ENCODE measurements at regions not wholly inside any gene's neighbourhood (a gene's known extent, or its start where the extent isn't known, plus 50 kb on each side); places are given as distances from the start of the nearest gene placed in this dataset.

- Histone ChIP-seq H3K9ac (ENCODE audit: low read depth in 1 of 3, low read length in 3 of 3) (no peak overlapping the region), H3K27me3 (ENCODE audit: control insufficient read depth in 3 of 3, insufficient read depth in 3 of 3, low read length in 3 of 3) (no peaks in the 10 kb centered on the region), H3K4me3 (ENCODE audit: low read length in 3 of 3) (no peak overlapping the region), H3K9me3 (ENCODE audit: control insufficient read depth in 3 of 3, low read length in 3 of 3) (no peaks in the 10 kb centered on the region), H3K4me1 (ENCODE audit: control insufficient read depth in 3 of 3, insufficient read depth in 3 of 3, low read length in 3 of 3) (no peaks in the 10 kb centered on the region), H3K27ac (ENCODE audit: low read depth, low read length) (no peak overlapping the region), H3K36me3 (ENCODE audit: control insufficient read depth in 3 of 3, insufficient read depth in 3 of 3, low read length in 3 of 3) (no peaks in the 10 kb centered on the region)
These were observed 816.4 kb upstream of the AGA start for GRCh38 chr4:178258603-178259002.

GRCh38 chr4:178259566-178259965 is 817.3 kb upstream of the AGA start:
- H3K4me3 ChIP-seq (ENCODE audit: low read length in 3 of 3), result no peak overlapping the region
- H3K4me1 ChIP-seq (ENCODE audit: control insufficient read depth in 3 of 3, insufficient read depth in 3 of 3, low read length in 3 of 3), result no peaks in the 10 kb centered on the region
- no peak overlapping the region for H3K27ac ChIP-seq (ENCODE audit: low read depth, low read length)
- no peak overlapping the region for H3K9ac ChIP-seq (ENCODE audit: low read depth in 1 of 3, low read length in 3 of 3)
- no peaks in the 10 kb centered on the region for H3K36me3 ChIP-seq (ENCODE audit: control insufficient read depth in 3 of 3, insufficient read depth in 3 of 3, low read length in 3 of 3)
- no peaks in the 10 kb centered on the region for H3K27me3 ChIP-seq (ENCODE audit: control insufficient read depth in 3 of 3, insufficient read depth in 3 of 3, low read length in 3 of 3)
- H3K9me3 ChIP-seq (ENCODE audit: control insufficient read depth in 3 of 3, low read length in 3 of 3), result no peaks in the 10 kb centered on the region

DNA sequence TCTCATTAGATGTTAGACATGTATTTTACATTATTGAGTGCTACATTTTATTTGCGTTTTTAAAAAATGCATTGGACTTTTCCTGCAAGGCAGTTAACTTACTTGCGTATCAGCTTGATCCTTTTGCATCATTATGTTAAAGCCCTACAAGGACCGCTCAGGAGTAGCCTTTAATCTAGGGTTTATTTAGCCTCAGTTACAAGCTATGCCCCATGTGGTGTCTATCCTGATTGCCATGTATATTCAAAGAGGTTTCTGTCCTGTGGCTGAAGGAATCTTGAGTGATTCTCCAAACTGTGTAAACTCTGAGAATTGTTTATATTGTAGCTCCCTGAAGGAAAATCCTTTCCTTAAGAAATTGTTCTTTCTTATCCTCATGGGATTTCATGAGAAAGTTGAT is 821.8 kb upstream of the AGA start:
- Histone ChIP-seq H3K27ac (ENCODE audit: low read depth, low read length) (no peak overlapping the region), H3K36me3 (ENCODE audit: control insufficient read depth in 3 of 3, insufficient read depth in 3 of 3, low read length in 3 of 3) (no peaks in the 10 kb centered on the region), H3K9me3 (ENCODE audit: control insufficient read depth in 3 of 3, low read length in 3 of 3) (no peaks in the 10 kb centered on the region), H3K4me1 (ENCODE audit: control insufficient read depth in 3 of 3, insufficient read depth in 3 of 3, low read length in 3 of 3) (no peaks in the 10 kb centered on the region), H3K4me3 (ENCODE audit: low read length in 3 of 3) (no peak overlapping the region), H3K9ac (ENCODE audit: low read depth in 1 of 3, low read length in 3 of 3) (no peak overlapping the region), H3K27me3 (ENCODE audit: control insufficient read depth in 3 of 3, insufficient read depth in 3 of 3, low read length in 3 of 3) (no peaks in the 10 kb centered on the region)

DNA sequence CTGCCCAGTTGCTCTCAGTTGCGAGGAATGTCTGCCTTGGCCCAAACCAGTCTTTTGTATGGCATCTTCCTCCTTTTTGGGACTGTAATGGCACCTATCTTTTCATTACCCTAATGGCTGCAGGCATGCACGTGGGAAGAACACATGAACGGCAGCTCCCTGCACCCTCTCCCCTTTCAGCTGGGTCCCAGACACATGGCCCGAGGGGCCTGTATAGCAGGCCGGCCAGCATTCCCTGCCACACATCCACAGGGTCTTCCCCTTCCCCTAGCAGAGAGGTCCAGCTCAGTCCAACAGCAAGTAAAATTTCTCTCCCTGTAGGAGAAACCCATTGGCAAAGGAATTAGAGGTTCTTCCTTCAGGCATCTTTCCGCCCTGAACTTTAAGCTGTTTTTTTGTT is 829.1 kb upstream of the AGA start:
- Histone ChIP-seq H3K9ac (ENCODE audit: low read depth in 1 of 3, low read length in 3 of 3) (no peak overlapping the region), H3K27me3 (ENCODE audit: control insufficient read depth in 3 of 3, insufficient read depth in 3 of 3, low read length in 3 of 3) (no peaks in the 10 kb centered on the region), H3K4me3 (ENCODE audit: low read length in 3 of 3) (no peak overlapping the region), H3K9me3 (ENCODE audit: control insufficient read depth in 3 of 3, low read length in 3 of 3) (no peaks in the 10 kb centered on the region), H3K27ac (ENCODE audit: low read depth, low read length) (no peak overlapping the region), H3K4me1 (ENCODE audit: control insufficient read depth in 3 of 3, insufficient read depth in 3 of 3, low read length in 3 of 3) (no peaks in the 10 kb centered on the region), H3K36me3 (ENCODE audit: control insufficient read depth in 3 of 3, insufficient read depth in 3 of 3, low read length in 3 of 3) (no peaks in the 10 kb centered on the region)

DNA sequence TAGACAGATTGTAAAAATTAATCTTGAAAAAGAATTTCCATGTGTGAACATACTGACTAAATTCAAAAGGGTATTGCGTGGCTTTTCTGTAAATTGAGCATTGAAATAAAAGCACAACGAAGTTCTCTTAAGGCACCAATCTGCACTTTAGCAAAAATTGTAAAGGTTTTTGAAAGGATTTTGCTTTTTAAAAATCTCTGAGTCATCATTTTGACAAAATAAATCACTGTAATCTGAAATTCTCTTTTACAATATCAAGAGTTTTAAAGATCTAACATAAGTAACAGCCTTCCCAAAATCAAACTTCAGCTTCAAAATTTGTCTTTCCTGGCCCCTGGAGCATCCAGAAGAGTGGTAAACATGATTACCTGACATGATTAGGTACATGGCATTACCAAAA is 830.9 kb upstream of the AGA start:
- no peak overlapping the region for H3K4me3 ChIP-seq (ENCODE audit: low read length in 3 of 3)
- no peaks in the 10 kb centered on the region for H3K9me3 ChIP-seq (ENCODE audit: control insufficient read depth in 3 of 3, low read length in 3 of 3)
- H3K27me3 ChIP-seq (ENCODE audit: control insufficient read depth in 3 of 3, insufficient read depth in 3 of 3, low read length in 3 of 3), result no peaks in the 10 kb centered on the region
- H3K4me1 ChIP-seq (ENCODE audit: control insufficient read depth in 3 of 3, insufficient read depth in 3 of 3, low read length in 3 of 3), result no peaks in the 10 kb centered on the region
- H3K9ac ChIP-seq (ENCODE audit: low read depth in 1 of 3, low read length in 3 of 3), result no peak overlapping the region
- no peak overlapping the region for H3K27ac ChIP-seq (ENCODE audit: low read depth, low read length)
- H3K36me3 ChIP-seq (ENCODE audit: control insufficient read depth in 3 of 3, insufficient read depth in 3 of 3, low read length in 3 of 3), result no peaks in the 10 kb centered on the region

GRCh38 chr4:178275671-178276360 is 833.6 kb upstream of the AGA start:
- no peak overlapping the region for H3K27ac ChIP-seq (ENCODE audit: low read depth, low read length)
- no peaks in the 10 kb centered on the region for H3K36me3 ChIP-seq (ENCODE audit: control insufficient read depth in 3 of 3, insufficient read depth in 3 of 3, low read length in 3 of 3)
- no peaks in the 10 kb centered on the region for H3K27me3 ChIP-seq (ENCODE audit: control insufficient read depth in 3 of 3, insufficient read depth in 3 of 3, low read length in 3 of 3)
- no peaks in the 10 kb centered on the region for H3K9me3 ChIP-seq (ENCODE audit: control insufficient read depth in 3 of 3, low read length in 3 of 3)
- H3K9ac ChIP-seq (ENCODE audit: low read depth in 1 of 3, low read length in 3 of 3), result no peak overlapping the region
- H3K4me3 ChIP-seq (ENCODE audit: low read length in 3 of 3), result no peak overlapping the region
- no peaks in the 10 kb centered on the region for H3K4me1 ChIP-seq (ENCODE audit: control insufficient read depth in 3 of 3, insufficient read depth in 3 of 3, low read length in 3 of 3)

DNA sequence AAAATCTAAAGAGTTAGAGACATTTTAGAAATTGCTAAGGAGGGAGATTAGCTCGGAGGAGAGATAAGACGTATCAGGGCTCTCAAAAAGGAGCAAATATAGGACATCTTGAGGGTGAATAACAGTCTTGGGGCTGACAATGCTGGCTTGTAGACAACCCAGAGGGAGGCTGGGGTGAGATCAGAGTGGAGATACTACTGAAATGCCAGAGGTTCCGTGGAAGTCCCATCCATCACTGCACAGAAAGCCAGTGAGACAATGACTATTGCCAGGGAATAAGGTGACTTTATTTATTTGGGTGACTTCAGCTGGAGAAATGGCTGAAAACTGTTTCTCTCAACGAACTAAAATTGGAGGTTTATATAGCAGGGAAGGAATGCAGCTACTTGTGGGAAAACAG is 838.1 kb upstream of the AGA start:
- H3K27me3 ChIP-seq (ENCODE audit: control insufficient read depth in 3 of 3, insufficient read depth in 3 of 3, low read length in 3 of 3), result no peaks in the 10 kb centered on the region
- no peaks in the 10 kb centered on the region for H3K9me3 ChIP-seq (ENCODE audit: control insufficient read depth in 3 of 3, low read length in 3 of 3)
- no peaks in the 10 kb centered on the region for H3K36me3 ChIP-seq (ENCODE audit: control insufficient read depth in 3 of 3, insufficient read depth in 3 of 3, low read length in 3 of 3)
- H3K27ac ChIP-seq (ENCODE audit: low read depth, low read length), result no peak overlapping the region
- no peak overlapping the region for H3K4me3 ChIP-seq (ENCODE audit: low read length in 3 of 3)
- H3K9ac ChIP-seq (ENCODE audit: low read depth in 1 of 3, low read length in 3 of 3), result no peak overlapping the region
- no peaks in the 10 kb centered on the region for H3K4me1 ChIP-seq (ENCODE audit: control insufficient read depth in 3 of 3, insufficient read depth in 3 of 3, low read length in 3 of 3)

- Histone ChIP-seq H3K27me3 (ENCODE audit: control insufficient read depth in 3 of 3, insufficient read depth in 3 of 3, low read length in 3 of 3) (no peaks in the 10 kb centered on the region), H3K9ac (ENCODE audit: low read depth in 1 of 3, low read length in 3 of 3) (no peak overlapping the region), H3K4me3 (ENCODE audit: low read length in 3 of 3) (no peak overlapping the region), H3K4me1 (ENCODE audit: control insufficient read depth in 3 of 3, insufficient read depth in 3 of 3, low read length in 3 of 3) (no peaks in the 10 kb centered on the region), H3K27ac (ENCODE audit: low read depth, low read length) (no peak overlapping the region), H3K36me3 (ENCODE audit: control insufficient read depth in 3 of 3, insufficient read depth in 3 of 3, low read length in 3 of 3) (no peaks in the 10 kb centered on the region), H3K9me3 (ENCODE audit: control insufficient read depth in 3 of 3, low read length in 3 of 3) (no peaks in the 10 kb centered on the region)
These were observed 846.2 kb upstream of the AGA start for GRCh38 chr4:178288462-178288861.

- Histone ChIP-seq H3K36me3 (ENCODE audit: control insufficient read depth in 3 of 3, insufficient read depth in 3 of 3, low read length in 3 of 3) (no peaks in the 10 kb centered on the region), H3K27me3 (ENCODE audit: control insufficient read depth in 3 of 3, insufficient read depth in 3 of 3, low read length in 3 of 3) (no peaks in the 10 kb centered on the region), H3K9me3 (ENCODE audit: control insufficient read depth in 3 of 3, low read length in 3 of 3) (no peaks in the 10 kb centered on the region), H3K4me1 (ENCODE audit: control insufficient read depth in 3 of 3, insufficient read depth in 3 of 3, low read length in 3 of 3) (no peaks in the 10 kb centered on the region), H3K4me3 (ENCODE audit: low read length in 3 of 3) (no peak overlapping the region), H3K27ac (ENCODE audit: low read depth, low read length) (no peak overlapping the region), H3K9ac (ENCODE audit: low read depth in 1 of 3, low read length in 3 of 3) (no peak overlapping the region)
These were observed 851.4 kb upstream of the AGA start for GRCh38 chr4:178293601-178294000.

DNA sequence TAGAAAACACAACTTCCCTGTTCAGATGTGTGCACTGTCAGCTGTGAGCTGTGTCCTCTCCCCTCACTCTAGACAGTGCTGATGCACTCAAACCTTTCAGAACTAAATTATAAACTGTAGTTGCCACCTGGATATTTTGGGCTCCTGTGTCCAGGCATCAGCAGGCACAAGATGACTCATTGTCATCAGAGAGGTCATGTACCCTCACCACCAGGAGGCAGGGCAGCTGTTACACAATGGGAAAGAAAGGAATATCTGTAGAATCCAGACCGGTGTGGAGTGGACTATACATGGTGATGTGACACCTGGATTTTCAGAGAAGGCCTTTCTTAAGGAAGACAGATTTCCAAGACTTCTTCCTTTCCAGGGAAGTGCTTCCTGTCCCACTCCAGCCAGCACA is 854.4 kb upstream of the AGA start:
- no peak overlapping the region for H3K4me3 ChIP-seq (ENCODE audit: low read length in 3 of 3)
- no peaks in the 10 kb centered on the region for H3K36me3 ChIP-seq (ENCODE audit: control insufficient read depth in 3 of 3, insufficient read depth in 3 of 3, low read length in 3 of 3)
- H3K9ac ChIP-seq (ENCODE audit: low read depth in 1 of 3, low read length in 3 of 3), result no peak overlapping the region
- no peak overlapping the region for H3K27ac ChIP-seq (ENCODE audit: low read depth, low read length)
- no peaks in the 10 kb centered on the region for H3K4me1 ChIP-seq (ENCODE audit: control insufficient read depth in 3 of 3, insufficient read depth in 3 of 3, low read length in 3 of 3)
- H3K27me3 ChIP-seq (ENCODE audit: control insufficient read depth in 3 of 3, insufficient read depth in 3 of 3, low read length in 3 of 3), result no peaks in the 10 kb centered on the region
- H3K9me3 ChIP-seq (ENCODE audit: control insufficient read depth in 3 of 3, low read length in 3 of 3), result no peaks in the 10 kb centered on the region

- Histone ChIP-seq H3K36me3 (ENCODE audit: control insufficient read depth in 3 of 3, insufficient read depth in 3 of 3, low read length in 3 of 3) (no peaks in the 10 kb centered on the region), H3K4me1 (ENCODE audit: control insufficient read depth in 3 of 3, insufficient read depth in 3 of 3, low read length in 3 of 3) (no peaks in the 10 kb centered on the region), H3K27ac (ENCODE audit: low read depth, low read length) (no peak overlapping the region), H3K4me3 (ENCODE audit: low read length in 3 of 3) (no peak overlapping the region), H3K9me3 (ENCODE audit: control insufficient read depth in 3 of 3, low read length in 3 of 3) (peaks cover 0 to 2% (median 0%) of the 10 kb centered on the region in 3 donors), H3K27me3 (ENCODE audit: control insufficient read depth in 3 of 3, insufficient read depth in 3 of 3, low read length in 3 of 3) (no peaks in the 10 kb centered on the region), H3K9ac (ENCODE audit: low read depth in 1 of 3, low read length in 3 of 3) (no peak overlapping the region)
These were observed 864.3 kb upstream of the AGA start for GRCh38 chr4:178306565-178306964.

Measured in skeletal muscle tissue (tissue), 3 donors.